Ovary (tissue), 3 donors: ENCODE measurements at regions not wholly inside any gene's neighbourhood (a gene's known extent, or its start where the extent isn't known, plus 50 kb on each side); places are given as distances from the start of the nearest gene placed in this dataset.

Source experiments
- EP300 ChIP-seq: sonication (generic); formaldehyde crosslinking; IDR thresholded peaks from one replicate; pipeline ENCODE4 v1.6.1; 2017; ENCODE audit warnings: antibody characterized with exemption
- POLR2A ChIP-seq: fragments of 450-650 bp; IDR thresholded peaks from one replicate; pipeline ENCODE4 v1.6.1; 2017; ENCODE audit warnings: antibody characterized with exemption, mild to moderate bottlenecking, moderate library complexity
- TF ChIP-seq, protein P1 (sequence below), 3 donors: fragments of 450-650 bp in 2 of 3; fragments of 200-600 bp in 1 of 3; IDR thresholded peaks; one replicate each; pipeline versions ENCODE4 v1.5.1 to v1.8.0; 2016 to 2022; ENCODE audit warnings: antibody characterized with exemption in 3 of 3, mild to moderate bottlenecking in 1 of 3
- donor health status: DM: no; HTN: no; CAD: no.

DNA sequence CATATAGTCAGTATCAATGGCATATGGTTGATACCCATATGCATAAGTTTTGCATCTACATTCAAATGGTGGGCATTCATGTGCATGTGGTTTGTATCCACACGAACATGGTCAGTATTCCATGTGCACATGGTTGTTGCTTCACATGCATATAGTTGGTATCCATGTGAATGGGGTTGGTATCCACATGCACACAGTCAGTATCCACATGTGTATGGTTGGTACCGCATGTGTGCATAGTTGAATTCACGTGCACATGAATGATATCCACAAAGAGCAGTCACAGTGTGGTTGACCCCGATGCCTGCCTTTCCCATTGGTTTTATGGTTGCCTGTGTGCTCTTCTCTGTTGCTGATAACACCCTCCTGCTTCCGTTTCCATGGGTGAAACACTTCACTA lies 427.9 kb downstream of the STIM2 start:
- TF ChIP-seq, protein P1, sequence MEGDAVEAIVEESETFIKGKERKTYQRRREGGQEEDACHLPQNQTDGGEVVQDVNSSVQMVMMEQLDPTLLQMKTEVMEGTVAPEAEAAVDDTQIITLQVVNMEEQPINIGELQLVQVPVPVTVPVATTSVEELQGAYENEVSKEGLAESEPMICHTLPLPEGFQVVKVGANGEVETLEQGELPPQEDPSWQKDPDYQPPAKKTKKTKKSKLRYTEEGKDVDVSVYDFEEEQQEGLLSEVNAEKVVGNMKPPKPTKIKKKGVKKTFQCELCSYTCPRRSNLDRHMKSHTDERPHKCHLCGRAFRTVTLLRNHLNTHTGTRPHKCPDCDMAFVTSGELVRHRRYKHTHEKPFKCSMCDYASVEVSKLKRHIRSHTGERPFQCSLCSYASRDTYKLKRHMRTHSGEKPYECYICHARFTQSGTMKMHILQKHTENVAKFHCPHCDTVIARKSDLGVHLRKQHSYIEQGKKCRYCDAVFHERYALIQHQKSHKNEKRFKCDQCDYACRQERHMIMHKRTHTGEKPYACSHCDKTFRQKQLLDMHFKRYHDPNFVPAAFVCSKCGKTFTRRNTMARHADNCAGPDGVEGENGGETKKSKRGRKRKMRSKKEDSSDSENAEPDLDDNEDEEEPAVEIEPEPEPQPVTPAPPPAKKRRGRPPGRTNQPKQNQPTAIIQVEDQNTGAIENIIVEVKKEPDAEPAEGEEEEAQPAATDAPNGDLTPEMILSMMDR (IDR thresholded peaks at IDR 0.05) = no peak
- TF ChIP-seq POLR2A (no peak), EP300 (no peak)
